K562 (cell line): ENCODE measurements at regions not wholly inside any gene's neighbourhood (a gene's known extent, or its start where the extent isn't known, plus 50 kb on each side); places are given as distances from the start of the nearest gene placed in this dataset.
A peak's percentile ranks its signal among the peaks of the same experiment; 100 is the strongest.

ENCODE experiments used
- CEBPZ ChIP-seq: fragments of 150-350 bp; IDR thresholded peaks from 2 replicates; pipeline ENCODE4 v1.6.1; 2014; ENCODE audit warnings: low read depth, mild to moderate bottlenecking, low read length, borderline replicate concordance
- DEAF1 ChIP-seq: fragments of 450-650 bp; formaldehyde crosslinking; IDR thresholded peaks from 2 replicates; pipeline ENCODE4 v1.4.0; 2020; ENCODE audit warnings: mild to moderate bottlenecking, moderate library complexity
- GATA2 ChIP-seq: sonication (generic); formaldehyde crosslinking; IDR thresholded peaks from 2 replicates; pipeline ENCODE4 v1.4.0; 2020; ENCODE audit warnings: mild to moderate bottlenecking, missing genetic modification reagents
- RAD21 ChIP-seq, 2 experiments: fragments of 250-450 bp in 1 of 2; fragments of 450-650 bp in 1 of 2; sonication (Bioruptor Pico) in 1 of 2; formaldehyde crosslinking in 1 of 2; IDR thresholded peaks in 1 of 2; conservative IDR thresholded peaks in 1 of 2; 2 replicates each; pipeline versions ENCODE4 v1.4.0 to v1.8.0; 2020 to 2022; ENCODE audit warnings: mild to moderate bottlenecking in 2 of 2, moderate library complexity in 1 of 2

GRCh38 chr2:204145263-204145751 lies 208.7 kb downstream of the ICOS start (continued):
- peak; percentile 62; the same call in 1 of the 2 replicates for TF ChIP-seq DEAF1 (CRISPR knock-in tag)
- no peak for TF ChIP-seq CEBPZ
- TF ChIP-seq GATA2 (CRISPR knock-in tag) = no peak
- peak; percentile 75 to 78 for TF ChIP-seq RAD21 (CRISPR knock-in tag; conservative IDR thresholded peaks at IDR 0.05 in 1 of 2, IDR thresholded peaks at IDR 0.05 in 1 of 2)
- TF ChIP-seq, all 486 proteins: peak for 9
